Panc1 (cell line): ENCODE measurements at regions not wholly inside any gene's neighbourhood (a gene's known extent, or its start where the extent isn't known, plus 50 kb on each side); places are given as distances from the start of the nearest gene placed in this dataset.

Experiments
- ATAC-seq: fragments of 200-7000 bp; cut with Tn5 transposase; 2 replicates; pipeline ENCODE4 v1.9.1; 2020; ENCODE audit warnings: mild to moderate bottlenecking, moderate library complexity
- BruUV-seq: library from RNA; stranded (reverse); fragments of 400-500 nt; replicated peaks from 2 replicates; lab custom pipeline; 2021; lab: Mats Ljungman, UMichigan
- CTCF ChIA-PET: fragments of 300-600 bp; sonication (Branson Sonifier 250); formaldehyde crosslinking; loops from one replicate; lab custom pipeline; 2022; ENCODE audit warnings: antibody characterized with exemption; lab: Charles Lee
- POLR2A ChIA-PET: fragments of 300-600 bp; sonication (Branson Sonifier 250); formaldehyde crosslinking; loops from one replicate; lab custom pipeline; 2022; ENCODE audit warnings: antibody characterized with exemption; lab: Charles Lee
- DNase-seq: peaks from one replicate; pipeline ENCODE4 v3.0.0-alpha.2; 2010; ENCODE audit warnings: low read depth, low spot score
- H3K27ac ChIP-seq: 2 replicates; pipeline ENCODE4 v1.5.1; 2011; ENCODE audit warnings: mild to moderate bottlenecking, low read length, inconsistent platforms
- H3K27me3 ChIP-seq: fragments of 200-500 bp; sonication (Bioruptor generic); 2 replicates; pipeline ENCODE4 v1.6.0; 2014; ENCODE audit warnings: low read length, inconsistent platforms; ENCODE audit not compliant: control insufficient read depth, insufficient read depth
- H3K36me3 ChIP-seq: fragments of 200-500 bp; sonication (Bioruptor generic); 2 replicates; pipeline ENCODE4 v1.5.1; 2014; ENCODE audit warnings: inconsistent platforms, mild to moderate bottlenecking, low read length, moderate library complexity; ENCODE audit not compliant: control insufficient read depth, insufficient read depth
- H3K4me1 ChIP-seq: 2 replicates; pipeline ENCODE4 v1.5.1; 2011; ENCODE audit warnings: inconsistent platforms, mild to moderate bottlenecking, low read length, moderate library complexity; ENCODE audit not compliant: control insufficient read depth, insufficient read depth
- H3K4me3 ChIP-seq, 2 experiments: 2 replicates each; pipeline ENCODE4 v1.5.1; 2011 to 2012; ENCODE audit warnings: low read depth in 2 of 2, low read length in 2 of 2, mild to moderate bottlenecking in 2 of 2, inconsistent platforms in 1 of 2, moderate library complexity in 1 of 2
- H3K9me3 ChIP-seq: fragments of 200-500 bp; sonication (Bioruptor generic); 2 replicates; pipeline ENCODE4 v1.5.1; 2014; ENCODE audit warnings: low read depth, mild to moderate bottlenecking, inconsistent platforms, low read length, moderate library complexity; ENCODE audit not compliant: control insufficient read depth, insufficient read depth
- POLR2AphosphoS5 ChIP-seq: IDR thresholded peaks from 2 replicates; pipeline ENCODE4 v1.6.1; 2012; ENCODE audit warnings: mild to moderate bottlenecking, low read depth, low read length, moderate library complexity
- REST ChIP-seq, 2 experiments: IDR thresholded peaks; 2 replicates each; pipeline ENCODE4 v1.6.1; 2011 to 2012; ENCODE audit warnings: low read depth in 2 of 2, control low read depth in 1 of 2, low read length in 1 of 2, mild to moderate bottlenecking in 1 of 2, moderate library complexity in 1 of 2; ENCODE audit not compliant: insufficient read depth in 1 of 2
- SIN3A ChIP-seq: IDR thresholded peaks from 2 replicates; pipeline ENCODE4 v1.6.1; 2012; ENCODE audit warnings: low read depth, mild to moderate bottlenecking, low read length, moderate library complexity, borderline replicate concordance; ENCODE audit not compliant: insufficient read depth
- TCF7L2 ChIP-seq: IDR thresholded peaks from 2 replicates; pipeline ENCODE4 v1.6.1; 2011; ENCODE audit warnings: mild to moderate bottlenecking, low read depth, low read length, inconsistent platforms
- in situ Hi-C: cut with HindIII; loops from 2 replicates; pipeline ENCODE4 v1.10.0; 2016; ENCODE audit warnings: low sequenced_read_pairs, low pct_unique_long_range_greater_than_20kb
- intact Hi-C: fragments of 100-400 bp; cut with micrococcal nuclease; formaldehyde crosslinking; loops from one replicate; pipeline ENCODE4 v1.10.0; 2022; ENCODE audit not compliant: unreplicated experiment
- TF ChIP-seq, protein P1 (sequence below): fragments of 450-650 bp; IDR thresholded peaks from 2 replicates; pipeline ENCODE4 v1.5.1; 2017; ENCODE audit warnings: mild to moderate bottlenecking

GRCh38 chr7:142359694-142360279 is 101.9 kb upstream of the PRSS58 start:
- ChIA-PET POLR2A (interaction anchor here (0.6 kb wide), 1 partner anchor 362 kb away, joined by 3 read pairs; no protein-coding TSS in a partner anchor), CTCF (no interaction called here)
- Histone ChIP-seq H3K27ac (no peak overlapping the region), H3K27me3 (no peaks in the 10 kb centered on the region; the same call in 1 of the 2 replicates), H3K4me1 (no peaks in the 10 kb centered on the region; the same call in 1 of the 2 replicates), H3K9me3 (no peaks in the 10 kb centered on the region), H3K36me3 (no peaks in the 10 kb centered on the region), H3K4me3 (no peak overlapping the region)
- no TSS peak for BruUV-seq
- in situ Hi-C loops (no loop called here), intact Hi-C loops (no loop called here)
- TF ChIP-seq TCF7L2 (no peak), POLR2AphosphoS5 (no peak), SIN3A (no peak)
- TF ChIP-seq, protein P1, sequence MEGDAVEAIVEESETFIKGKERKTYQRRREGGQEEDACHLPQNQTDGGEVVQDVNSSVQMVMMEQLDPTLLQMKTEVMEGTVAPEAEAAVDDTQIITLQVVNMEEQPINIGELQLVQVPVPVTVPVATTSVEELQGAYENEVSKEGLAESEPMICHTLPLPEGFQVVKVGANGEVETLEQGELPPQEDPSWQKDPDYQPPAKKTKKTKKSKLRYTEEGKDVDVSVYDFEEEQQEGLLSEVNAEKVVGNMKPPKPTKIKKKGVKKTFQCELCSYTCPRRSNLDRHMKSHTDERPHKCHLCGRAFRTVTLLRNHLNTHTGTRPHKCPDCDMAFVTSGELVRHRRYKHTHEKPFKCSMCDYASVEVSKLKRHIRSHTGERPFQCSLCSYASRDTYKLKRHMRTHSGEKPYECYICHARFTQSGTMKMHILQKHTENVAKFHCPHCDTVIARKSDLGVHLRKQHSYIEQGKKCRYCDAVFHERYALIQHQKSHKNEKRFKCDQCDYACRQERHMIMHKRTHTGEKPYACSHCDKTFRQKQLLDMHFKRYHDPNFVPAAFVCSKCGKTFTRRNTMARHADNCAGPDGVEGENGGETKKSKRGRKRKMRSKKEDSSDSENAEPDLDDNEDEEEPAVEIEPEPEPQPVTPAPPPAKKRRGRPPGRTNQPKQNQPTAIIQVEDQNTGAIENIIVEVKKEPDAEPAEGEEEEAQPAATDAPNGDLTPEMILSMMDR, result no peak
- DNase-seq (no peak), ATAC-seq (no peak)

- in situ Hi-C loops, result no loop called here
- no peak overlapping the region for H3K4me3 ChIP-seq
- ATAC-seq, result peak; percentile 83
- no peak overlapping the region for H3K27ac ChIP-seq
- H3K27me3 ChIP-seq, result no peaks in the 10 kb centered on the region; the same call in 1 of the 2 replicates
- no peaks in the 10 kb centered on the region for H3K9me3 ChIP-seq
- POLR2A ChIA-PET, result interaction anchor here (0.6 kb wide), 1 partner anchor 39 kb away, joined by 3 read pairs; no protein-coding TSS in a partner anchor
- peak; percentile 38 for DNase-seq
- BruUV-seq, result no TSS peak
- TF ChIP-seq TCF7L2, result no peak
- TF ChIP-seq POLR2AphosphoS5, result no peak
- TF ChIP-seq REST (IDR thresholded peaks at IDR 0.05; ENCODE audit: insufficient read depth in 1 of 2, low read depth in 2 of 2, low read length in 1 of 2), result no peak
- TF ChIP-seq, protein P1, result peak; percentile 87
- TF ChIP-seq SIN3A, result no peak
- no peaks in the 10 kb centered on the region; the same call in 1 of the 2 replicates for H3K4me1 ChIP-seq
- CTCF ChIA-PET, result interaction anchor here (0.7 kb wide), 1 partner anchor 11 kb away, joined by 4 read pairs; no protein-coding TSS in a partner anchor
- H3K36me3 ChIP-seq, result no peaks in the 10 kb centered on the region
- intact Hi-C loops, result no loop called here
Observed at GRCh38 chr7:142357953-142358520, 100.2 kb upstream of the PRSS58 start.
